ENCODE measurements at regions not wholly inside any gene's neighbourhood (a gene's known extent, or its start where the extent isn't known, plus 50 kb on each side); places are given as distances from the start of the nearest gene placed in this dataset.

GRCh38 chr14:22481546-22481945 is 107.5 kb downstream of the DAD1 start:
- H3K23ac ChIP-seq (ENCODE audit: insufficient read length): no peak overlapping the region
- no peaks in the 10 kb centered on the region for H3K9me3 ChIP-seq (ENCODE audit: insufficient read depth in 2 of 2, low read depth in 1 of 2, low read length in 1 of 2)
- H4K91ac ChIP-seq (replicated peaks; ENCODE audit: insufficient read length, low read length): no peak overlapping the region
- H3K18ac ChIP-seq (ENCODE audit: extremely low read depth, low read length): no peak overlapping the region
- 97% methylated on average over 4 of the region's 4 CpGs; no CpG with 5 or more reads in 1 of the 2 experiments for WGBS, 2 experiments (ENCODE audit: extremely low coverage in 1 of 2, insufficient coverage in 1 of 2, insufficient read length in 1 of 2, insufficient replicate concordance in 2 of 2, low coverage in 1 of 2, low lambda C conversion rate in 2 of 2, missing lambda C conversion rate in 1 of 2)
- no peaks in the 10 kb centered on the region for H4K20me1 ChIP-seq (replicated peaks in 1 of 2; ENCODE audit: control insufficient read depth in 1 of 2, insufficient read depth in 2 of 2, low read length in 2 of 2)
- DNase-seq (ENCODE audit: low read depth in 1 of 2, low spot score in 2 of 2) (no peak), FAIRE-seq (no peak)
- no peaks in the 10 kb centered on the region for H3K36me3 ChIP-seq (ENCODE audit: control insufficient read depth in 2 of 4, insufficient read depth in 4 of 4, low read length in 3 of 4)
- no peak overlapping the region for H4K5ac ChIP-seq (ENCODE audit: insufficient read length, low read depth, low read length)
- no peaks in the 10 kb centered on the region for H3K23me2 ChIP-seq (ENCODE audit: low read depth, low read length)
- H2BK20ac ChIP-seq (ENCODE audit: low read length): no peak overlapping the region
- no peak overlapping the region for H4K8ac ChIP-seq (ENCODE audit: extremely low read depth, insufficient read depth, low read length)
- H2BK5ac ChIP-seq (ENCODE audit: low read depth, low read length): no peak overlapping the region
- H3K4me3 ChIP-seq (ENCODE audit: extremely low read depth in 1 of 4, insufficient read depth in 2 of 4, low read depth in 3 of 4, low read length in 4 of 4): no peak overlapping the region
- H3K4ac ChIP-seq (replicated peaks; ENCODE audit: insufficient read length, low read depth, low read length): no peak overlapping the region
- no peak overlapping the region for H3K4me2 ChIP-seq (ENCODE audit: insufficient read depth in 1 of 2, low read depth in 2 of 2, low read length in 2 of 2)
- no peak overlapping the region for H3K56ac ChIP-seq (replicated peaks; ENCODE audit: insufficient read length, low read depth, low read length)
- POLR2A ChIA-PET (ENCODE audit: partially characterized antibody): no interaction called here
- no peak overlapping the region for H2BK120ac ChIP-seq (replicated peaks; ENCODE audit: low read depth, low read length)
- no peak overlapping the region for H2BK12ac ChIP-seq (ENCODE audit: low read depth, low read length)
- no peaks in the 10 kb centered on the region; a peak in 1 of 7 replicates for H3K27me3 ChIP-seq (replicated peaks in 1 of 4; ENCODE audit: control insufficient read depth in 3 of 4, extremely low read depth in 1 of 4, insufficient read depth in 3 of 4, low read length in 3 of 4)
- no peak overlapping the region for H3K9ac ChIP-seq (replicated peaks in 1 of 4; ENCODE audit: extremely low read depth in 1 of 4, low read depth in 3 of 4, low read length in 3 of 4)
- H2AK5ac ChIP-seq (ENCODE audit: low read depth, low read length): no peak overlapping the region
- H2BK15ac ChIP-seq (ENCODE audit: low read length): 0 out of 2 replicates have a peak overlapping the region, but pooled peaks have one; percentile 76
- no peak overlapping the region for H2AFZ ChIP-seq (ENCODE audit: low read length)
- H3K4me1 ChIP-seq (replicated peaks in 1 of 4; ENCODE audit: control insufficient read depth in 3 of 4, insufficient read depth in 4 of 4, low read length in 3 of 4): peaks cover 0 to 8% (median 5%) of the 10 kb centered on the region in 4 experiments; a peak in 4 of 7 replicates
- no peaks in the 10 kb centered on the region for H3K79me2 ChIP-seq (ENCODE audit: control insufficient read depth in 1 of 2, insufficient read depth in 2 of 2, low read length in 2 of 2)
- CTCF ChIA-PET (ENCODE audit: partially characterized antibody): interaction anchor here (0.7 to 4.3 kb wide), 9 partner anchors 12 to 205 kb away, joined by 3 to 34 read pairs (median 3); no protein-coding TSS in a partner anchor
- H3K27ac ChIP-seq (ENCODE audit: low read depth, low read length): no peak overlapping the region
- H3K79me1 ChIP-seq (ENCODE audit: low read depth, low read length): no peaks in the 10 kb centered on the region
- H3K14ac ChIP-seq (ENCODE audit: insufficient read length): no peak overlapping the region
- no peak for TF ChIP-seq KDM1A (IDR thresholded peaks at IDR 0.05; ENCODE audit: borderline replicate concordance, low read length)
